Tibial artery (tissue), 4 donors: ENCODE measurements at regions not wholly inside any gene's neighbourhood (a gene's known extent, or its start where the extent isn't known, plus 50 kb on each side); places are given as distances from the start of the nearest gene placed in this dataset.

Experiments used
- DNase-seq, 2 donors: peaks; one replicate each; pipeline ENCODE4 v3.0.0-alpha.2; 2019
- H3K27ac ChIP-seq, 2 donors: fragments of 200-600 bp; sonication (generic) in 1 of 2; 1 replicate in 1 of 2; 2 replicates in 1 of 2; pipeline ENCODE4 v1.5.1; 2018 to 2019; ENCODE audit warnings: mild to moderate bottlenecking in 1 of 2
- H3K27me3 ChIP-seq, 2 donors: fragments of 200-600 bp; sonication (generic) in 1 of 2; one replicate each; pipeline versions ENCODE4 v1.5.1 to v1.6.0; 2016 to 2019
- H3K36me3 ChIP-seq, 3 donors: fragments of 200-600 bp; sonication (generic) in 2 of 3; one replicate each; pipeline ENCODE4 v1.5.1; 2016 to 2019; ENCODE audit warnings: mild to moderate bottlenecking in 2 of 3
- H3K4me1 ChIP-seq, 4 donors: fragments of 200-600 bp; sonication (generic) in 2 of 4; 1 replicate in 3 of 4; 2 replicates in 1 of 4; pipeline ENCODE4 v1.5.1; 2016 to 2019
- H3K4me3 ChIP-seq, 2 donors: fragments of 200-600 bp; sonication (generic) in 1 of 2; 1 replicate in 1 of 2; 2 replicates in 1 of 2; pipeline ENCODE4 v1.5.1; 2018 to 2019; ENCODE audit warnings: mild to moderate bottlenecking in 2 of 2
- H3K9me3 ChIP-seq, 3 donors: fragments of 200-600 bp; sonication (generic) in 1 of 3; one replicate each; pipeline ENCODE4 v1.5.1; 2016 to 2019
- CTCF ChIP-seq, 2 experiments: fragments of 200-600 bp in 1 of 2; fragments of 450-650 bp in 1 of 2; IDR thresholded peaks; one replicate each; pipeline ENCODE4 v1.5.1; 2017 to 2019; ENCODE audit warnings: antibody characterized with exemption in 2 of 2, mild to moderate bottlenecking in 1 of 2, moderate library complexity in 1 of 2
- intact Hi-C: fragments of 100-400 bp; cut with DNase I; formaldehyde crosslinking; loops from one replicate; pipeline ENCODE4 v1.15.0; 2023; ENCODE audit warnings: low total_unique reads

- DNase-seq: no peak
- no peak for TF ChIP-seq CTCF (IDR thresholded peaks at IDR 0.05)
- Histone ChIP-seq H3K4me3 (no peak overlapping the region), H3K9me3 (no peaks in the 10 kb centered on the region), H3K27me3 (no peaks in the 10 kb centered on the region), H3K36me3 (no peaks in the 10 kb centered on the region), H3K27ac (no peak overlapping the region), H3K4me1 (no peaks in the 10 kb centered on the region)
- intact Hi-C loops: loop anchor here (2.0 kb wide), 1 partner anchor 48 kb away; no protein-coding TSS in a partner anchor
Observed at GRCh38 chr15:94033014-94033682, 198.2 kb upstream of the MCTP2 start.

DNA sequence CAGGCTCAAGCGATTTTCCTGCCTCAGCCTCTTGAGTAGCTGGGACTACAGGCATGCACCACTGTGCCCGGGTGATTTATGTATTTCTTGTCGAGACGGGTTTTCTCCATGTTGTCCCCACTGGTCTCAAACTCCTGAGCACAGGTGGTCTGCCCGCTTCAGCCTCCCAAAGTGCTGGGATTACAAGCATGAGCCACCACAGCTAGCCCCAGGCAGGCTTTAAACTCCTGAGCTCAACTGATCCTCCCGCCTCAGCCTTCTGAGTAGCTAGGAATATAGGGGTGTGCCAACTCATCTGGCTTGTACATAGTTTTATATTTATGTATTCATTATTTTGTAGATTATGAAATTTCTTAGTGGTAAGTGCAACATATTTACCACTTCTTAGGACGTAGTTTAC, 198.8 kb upstream of the MCTP2 start:
- DNase-seq: no peak
- no peak for TF ChIP-seq CTCF (IDR thresholded peaks at IDR 0.05)
- H3K4me3 ChIP-seq: no peak overlapping the region
- H3K36me3 ChIP-seq: no peaks in the 10 kb centered on the region
- no peak overlapping the region for H3K27ac ChIP-seq
- intact Hi-C loops: loop anchor here (2.0 kb wide), 1 partner anchor 48 kb away; no protein-coding TSS in a partner anchor
- H3K27me3 ChIP-seq: no peaks in the 10 kb centered on the region
- no peaks in the 10 kb centered on the region for H3K9me3 ChIP-seq
- no peaks in the 10 kb centered on the region for H3K4me1 ChIP-seq

GRCh38 chr15:94031072-94031471, 200.3 kb upstream of the MCTP2 start:
- H3K36me3 ChIP-seq: no peaks in the 10 kb centered on the region
- no peak for TF ChIP-seq CTCF (IDR thresholded peaks at IDR 0.05)
- H3K27ac ChIP-seq: no peak overlapping the region
- no peak for DNase-seq
- intact Hi-C loops: no loop called here
- H3K4me1 ChIP-seq: no peaks in the 10 kb centered on the region
- H3K9me3 ChIP-seq: no peaks in the 10 kb centered on the region
- H3K27me3 ChIP-seq: no peaks in the 10 kb centered on the region
- H3K4me3 ChIP-seq: no peak overlapping the region

DNA sequence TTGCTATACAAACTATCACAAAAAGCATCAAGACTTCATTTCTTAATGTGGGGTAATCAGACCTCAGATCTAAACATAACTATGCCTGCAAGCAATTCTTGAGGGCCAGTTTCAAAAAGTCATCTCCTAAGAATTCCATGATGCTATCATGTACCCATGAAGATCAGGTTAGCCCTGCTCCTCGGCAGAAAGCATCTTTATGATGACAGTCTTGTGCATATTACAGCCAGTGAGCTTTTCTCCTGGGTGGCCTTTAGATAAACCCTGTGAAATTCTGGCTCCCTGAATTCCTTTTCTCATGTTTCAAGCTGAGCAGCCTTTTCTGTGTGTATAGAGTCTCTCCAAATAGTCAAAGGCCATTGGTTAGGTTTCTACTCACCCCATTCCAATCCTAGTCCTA, 201.9 kb upstream of the MCTP2 start:
- no peak for TF ChIP-seq CTCF (IDR thresholded peaks at IDR 0.05)
- H3K27ac ChIP-seq: no peak overlapping the region
- H3K27me3 ChIP-seq: no peaks in the 10 kb centered on the region
- intact Hi-C loops: no loop called here
- no peaks in the 10 kb centered on the region for H3K4me1 ChIP-seq
- H3K36me3 ChIP-seq: no peaks in the 10 kb centered on the region
- no peak overlapping the region for H3K4me3 ChIP-seq
- no peak for DNase-seq
- H3K9me3 ChIP-seq: no peaks in the 10 kb centered on the region

- Histone ChIP-seq H3K4me1 (no peaks in the 10 kb centered on the region), H3K36me3 (no peaks in the 10 kb centered on the region), H3K27ac (no peak overlapping the region), H3K4me3 (no peak overlapping the region), H3K27me3 (no peaks in the 10 kb centered on the region), H3K9me3 (no peaks in the 10 kb centered on the region)
- intact Hi-C loops: no loop called here
- DNase-seq: no peak
- no peak for TF ChIP-seq CTCF (IDR thresholded peaks at IDR 0.05)
Observed at GRCh38 chr15:94028809-94029208, 202.6 kb upstream of the MCTP2 start.

DNA sequence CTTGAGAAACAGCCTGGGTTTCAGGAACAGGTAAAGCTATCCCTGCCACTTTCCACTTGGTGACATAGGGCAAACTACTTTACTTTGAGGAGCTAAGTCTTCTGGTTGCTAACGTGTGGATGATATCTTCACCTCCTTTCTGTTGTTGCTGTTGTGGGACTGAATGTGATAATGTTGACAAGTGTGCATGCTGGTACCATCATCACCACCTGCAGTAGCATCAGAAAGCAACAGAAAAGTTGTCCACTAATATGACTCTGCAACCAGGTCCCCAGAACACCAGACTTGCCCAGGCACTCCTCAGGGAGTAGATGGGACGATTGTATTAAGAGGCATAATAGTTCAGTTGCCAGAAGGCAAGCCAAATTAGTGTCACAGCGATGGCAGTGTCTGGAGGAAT, 203.2 kb upstream of the MCTP2 start:
- DNase-seq: no peak
- intact Hi-C loops: no loop called here
- no peak overlapping the region for H3K4me3 ChIP-seq
- no peak overlapping the region for H3K27ac ChIP-seq
- H3K4me1 ChIP-seq: no peaks in the 10 kb centered on the region
- no peaks in the 10 kb centered on the region for H3K9me3 ChIP-seq
- no peak for TF ChIP-seq CTCF (IDR thresholded peaks at IDR 0.05)
- no peaks in the 10 kb centered on the region for H3K36me3 ChIP-seq
- H3K27me3 ChIP-seq: no peaks in the 10 kb centered on the region
